Thoracic aorta (tissue), 2 donors: ENCODE measurements at regions not wholly inside any gene's neighbourhood (a gene's known extent, or its start where the extent isn't known, plus 50 kb on each side); places are given as distances from the start of the nearest gene placed in this dataset.

Experiments used
- ATAC-seq: fragments of 150-250 bp; one replicate; pipeline ENCODE4 v1.8.0; 2017; ENCODE audit warnings: low read depth; ENCODE audit not compliant: insufficient number of reproducible peaks, low FRiP score
- DNase-seq: peaks from one replicate; pipeline ENCODE4 v3.0.0-alpha.2; 2020; ENCODE audit warnings: low spot score
- H3K27ac ChIP-seq, 2 donors: fragments of 200-600 bp; sonication (generic); 1 replicate in 1 of 2; 2 replicates in 1 of 2; pipeline ENCODE4 v1.5.1; 2016; ENCODE audit warnings: mild to moderate bottlenecking in 2 of 2, moderate library complexity in 2 of 2
- H3K27me3 ChIP-seq: fragments of 200-600 bp; sonication (generic); replicated peaks from 2 replicates; pipeline ENCODE4 v1.6.0; 2016; ENCODE audit warnings: mild to moderate bottlenecking; ENCODE audit not compliant: insufficient read depth
- H3K36me3 ChIP-seq: fragments of 200-600 bp; sonication (generic); one replicate; pipeline ENCODE4 v1.5.1; 2016
- H3K4me1 ChIP-seq, 2 donors: fragments of 200-600 bp; sonication (generic); 1 replicate in 1 of 2; 2 replicates in 1 of 2; pipeline versions ENCODE4 v1.5.1 to v1.6.0; 2016; ENCODE audit warnings: low read depth in 2 of 2, mild to moderate bottlenecking in 1 of 2; ENCODE audit not compliant: control insufficient read depth in 1 of 2
- H3K4me3 ChIP-seq: fragments of 200-600 bp; sonication (generic); 2 replicates; pipeline ENCODE4 v1.5.1; 2016; ENCODE audit warnings: mild to moderate bottlenecking
- H3K9me3 ChIP-seq: fragments of 200-600 bp; sonication (generic); 2 replicates; pipeline ENCODE4 v1.5.1; 2016
- TF ChIP-seq, protein P1 (sequence below): fragments of 200-600 bp; sonication (generic); IDR thresholded peaks from one replicate; pipeline ENCODE4 v1.5.1; 2019; ENCODE audit warnings: antibody characterized with exemption

DNA sequence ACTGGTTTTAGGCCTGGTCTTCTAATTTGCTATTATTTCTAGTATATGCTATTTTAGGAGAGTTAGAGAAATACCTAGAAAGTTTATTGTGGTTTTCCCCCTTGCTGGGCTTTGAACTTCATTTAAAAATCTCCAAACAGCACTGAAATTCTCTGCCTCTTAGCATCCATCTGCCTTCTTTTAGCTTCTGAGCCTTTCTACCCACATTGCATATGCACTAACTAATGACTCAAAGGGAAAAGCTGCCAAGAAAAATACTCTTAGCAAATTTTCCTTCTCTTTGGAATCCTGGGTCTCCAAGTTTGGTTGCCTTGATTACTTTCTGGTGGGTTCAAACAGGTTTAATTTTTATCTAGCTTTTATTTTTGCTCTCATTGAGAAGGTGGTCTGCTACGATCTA lies 408.4 kb upstream of the PTBP2 start:
- no peak overlapping the region for H3K4me3 ChIP-seq
- no peaks in the 10 kb centered on the region for H3K4me1 ChIP-seq
- no peaks in the 10 kb centered on the region for H3K36me3 ChIP-seq
- ATAC-seq: no peak
- H3K27me3 ChIP-seq: no peaks in the 10 kb centered on the region
- H3K27ac ChIP-seq: no peak overlapping the region
- DNase-seq: no peak
- H3K9me3 ChIP-seq: no peaks in the 10 kb centered on the region
- TF ChIP-seq, protein P1, sequence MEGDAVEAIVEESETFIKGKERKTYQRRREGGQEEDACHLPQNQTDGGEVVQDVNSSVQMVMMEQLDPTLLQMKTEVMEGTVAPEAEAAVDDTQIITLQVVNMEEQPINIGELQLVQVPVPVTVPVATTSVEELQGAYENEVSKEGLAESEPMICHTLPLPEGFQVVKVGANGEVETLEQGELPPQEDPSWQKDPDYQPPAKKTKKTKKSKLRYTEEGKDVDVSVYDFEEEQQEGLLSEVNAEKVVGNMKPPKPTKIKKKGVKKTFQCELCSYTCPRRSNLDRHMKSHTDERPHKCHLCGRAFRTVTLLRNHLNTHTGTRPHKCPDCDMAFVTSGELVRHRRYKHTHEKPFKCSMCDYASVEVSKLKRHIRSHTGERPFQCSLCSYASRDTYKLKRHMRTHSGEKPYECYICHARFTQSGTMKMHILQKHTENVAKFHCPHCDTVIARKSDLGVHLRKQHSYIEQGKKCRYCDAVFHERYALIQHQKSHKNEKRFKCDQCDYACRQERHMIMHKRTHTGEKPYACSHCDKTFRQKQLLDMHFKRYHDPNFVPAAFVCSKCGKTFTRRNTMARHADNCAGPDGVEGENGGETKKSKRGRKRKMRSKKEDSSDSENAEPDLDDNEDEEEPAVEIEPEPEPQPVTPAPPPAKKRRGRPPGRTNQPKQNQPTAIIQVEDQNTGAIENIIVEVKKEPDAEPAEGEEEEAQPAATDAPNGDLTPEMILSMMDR: no peak

DNA sequence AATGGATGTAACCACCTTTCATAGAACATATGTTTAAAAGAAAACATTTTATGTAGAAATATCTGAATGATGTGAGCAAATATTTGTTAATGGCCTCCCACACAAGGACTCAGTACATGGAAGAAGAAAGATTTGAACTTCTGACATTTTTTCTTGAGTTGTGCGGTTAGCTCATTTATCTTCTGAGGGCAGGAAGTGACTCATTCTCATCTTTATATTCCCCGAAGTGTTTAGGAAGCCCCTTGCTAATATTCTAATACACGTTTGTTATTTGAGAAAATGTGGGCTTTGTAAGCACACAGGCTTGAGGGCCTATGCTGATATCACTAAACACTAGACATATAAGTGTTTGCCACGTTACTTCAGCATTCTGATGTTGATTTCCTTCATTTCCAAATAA lies 392.5 kb upstream of the PTBP2 start:
- no peaks in the 10 kb centered on the region for H3K27me3 ChIP-seq
- H3K4me3 ChIP-seq: no peak overlapping the region
- no peaks in the 10 kb centered on the region for H3K4me1 ChIP-seq
- no peaks in the 10 kb centered on the region for H3K9me3 ChIP-seq
- H3K27ac ChIP-seq: no peak overlapping the region
- ATAC-seq (no peak), DNase-seq (no peak)
- TF ChIP-seq, protein P1: no peak
- H3K36me3 ChIP-seq: no peaks in the 10 kb centered on the region

DNA sequence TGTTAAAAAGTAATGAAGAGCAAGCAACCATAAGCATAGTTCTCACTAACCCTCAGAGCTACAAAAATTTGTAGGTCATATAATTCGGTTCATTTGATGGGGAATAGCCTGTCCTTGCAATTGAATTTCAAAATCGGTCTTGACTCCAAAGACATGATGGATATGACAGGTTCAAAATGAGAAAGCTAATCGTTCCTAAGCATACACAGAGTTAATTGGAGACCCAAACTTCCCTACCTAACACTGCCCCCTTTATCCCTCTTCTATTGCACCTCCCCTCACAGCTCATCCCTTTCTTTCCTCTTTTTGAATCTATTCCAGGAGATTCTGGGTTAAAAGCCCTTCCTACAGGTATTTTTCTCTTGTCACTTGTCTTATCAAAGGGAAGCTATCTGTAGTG lies 390.0 kb upstream of the PTBP2 start:
- Histone ChIP-seq H3K36me3 (no peaks in the 10 kb centered on the region), H3K9me3 (no peaks in the 10 kb centered on the region), H3K4me1 (no peaks in the 10 kb centered on the region), H3K4me3 (no peak overlapping the region), H3K27me3 (no peaks in the 10 kb centered on the region), H3K27ac (no peak overlapping the region)
- ATAC-seq (no peak), DNase-seq (no peak)
- TF ChIP-seq, protein P1: no peak

DNA sequence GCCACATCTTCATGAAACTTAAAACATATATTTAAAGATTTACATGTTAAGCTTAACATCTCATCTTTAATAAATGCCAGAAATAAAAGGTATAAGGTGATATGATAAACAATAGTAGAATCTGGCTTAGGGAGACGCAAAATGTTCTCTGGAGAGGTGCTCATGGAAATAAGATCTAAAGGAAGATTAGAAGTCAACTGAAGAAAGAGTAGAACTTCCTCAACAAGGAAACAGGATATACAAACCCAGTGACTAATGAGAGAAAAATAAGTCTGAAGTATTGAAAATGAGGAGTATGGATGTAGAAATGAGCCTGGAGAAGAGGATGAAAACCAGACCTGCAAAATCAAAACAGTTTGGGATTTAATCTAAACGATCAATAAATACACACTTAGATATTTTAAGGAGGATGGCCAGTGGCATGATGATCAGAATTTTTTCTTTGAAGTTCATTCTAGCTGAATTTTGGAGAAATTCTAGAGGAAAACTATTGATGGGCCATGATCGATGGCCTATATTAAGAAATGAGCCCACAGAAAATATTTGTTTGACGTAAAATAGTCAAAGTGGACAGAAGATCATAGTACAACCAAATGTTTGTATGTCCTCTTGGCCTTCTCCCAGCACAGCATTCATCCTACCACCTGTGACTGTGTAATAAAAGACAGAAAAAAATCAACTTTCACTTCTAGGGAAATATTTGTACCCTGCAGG lies 387.9 kb upstream of the PTBP2 start:
- Histone ChIP-seq H3K9me3 (no peaks in the 10 kb centered on the region), H3K36me3 (no peaks in the 10 kb centered on the region), H3K27ac (no peak overlapping the region), H3K4me1 (no peaks in the 10 kb centered on the region), H3K4me3 (no peak overlapping the region), H3K27me3 (no peaks in the 10 kb centered on the region)
- DNase-seq: no peak
- ATAC-seq: no peak
- TF ChIP-seq, protein P1: no peak

DNA sequence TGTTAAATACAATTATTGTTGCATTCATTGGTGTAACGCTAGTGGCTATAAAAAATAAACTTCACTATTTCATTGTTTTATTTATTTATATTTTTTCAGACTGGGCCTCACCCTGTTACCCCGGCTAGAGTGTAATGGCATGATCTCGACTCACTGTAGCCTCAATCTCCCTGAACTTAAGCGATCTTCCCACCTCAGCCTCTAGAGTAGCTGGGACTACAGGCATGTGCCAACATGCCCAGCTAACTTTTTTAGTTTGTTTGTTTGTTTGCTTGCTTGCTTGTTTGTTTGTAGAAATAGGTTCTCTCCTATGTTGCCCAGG lies 387.4 kb upstream of the PTBP2 start:
- DNase-seq: no peak
- Histone ChIP-seq H3K9me3 (no peaks in the 10 kb centered on the region), H3K27ac (no peak overlapping the region), H3K4me1 (no peaks in the 10 kb centered on the region), H3K36me3 (no peaks in the 10 kb centered on the region), H3K27me3 (no peaks in the 10 kb centered on the region), H3K4me3 (no peak overlapping the region)
- TF ChIP-seq, protein P1: no peak
- no peak for ATAC-seq
